ENCODE measurements at regions not wholly inside any gene's neighbourhood (a gene's known extent, or its start where the extent isn't known, plus 50 kb on each side); places are given as distances from the start of the nearest gene placed in this dataset.
A peak's percentile ranks its signal among the peaks of the same experiment; 100 is the strongest.
"Not testable (repeated sequence)": the region's sequence is repeated elsewhere in the genome, so short reads cannot be mapped to it uniquely, and the experiment has no call there.

DNA sequence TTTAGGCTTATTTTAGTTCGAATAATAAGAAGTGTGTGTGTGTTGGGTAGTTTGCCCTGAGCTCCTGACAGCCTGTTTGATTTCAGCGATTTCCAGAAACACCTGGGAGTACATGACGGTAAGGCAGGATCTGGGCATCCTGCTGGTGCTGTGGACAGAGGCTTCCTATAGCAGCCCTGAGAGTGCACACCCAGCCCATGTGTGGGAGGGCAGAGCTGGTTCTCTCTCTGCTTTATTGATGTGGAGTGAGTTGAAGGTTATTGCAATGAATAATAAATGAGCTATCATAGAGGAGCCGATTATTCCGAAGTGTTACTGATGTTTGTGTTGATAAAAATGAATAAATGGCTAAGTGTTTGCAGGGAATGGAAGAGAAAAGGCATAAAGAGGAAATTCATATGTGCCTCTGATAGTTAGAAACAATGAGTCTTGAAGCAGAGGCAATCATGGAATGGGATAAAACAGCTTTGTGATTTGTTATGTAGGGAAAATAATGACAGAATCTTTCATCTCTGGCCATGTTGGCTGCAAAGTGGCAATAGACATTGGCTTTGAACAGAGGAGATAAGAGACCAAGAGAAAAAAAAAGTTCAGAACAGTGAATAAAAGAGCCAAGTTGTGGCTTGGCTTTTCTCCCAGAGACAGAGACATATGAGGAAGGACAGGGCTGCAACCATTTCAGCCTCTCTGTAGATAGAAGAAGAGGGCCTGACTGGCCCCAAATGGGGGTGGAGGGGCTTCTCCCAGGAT lies 166.2 kb upstream of the CHD6 start:
- ATAC-seq (no peak), DNase-seq (no peak)

DNA sequence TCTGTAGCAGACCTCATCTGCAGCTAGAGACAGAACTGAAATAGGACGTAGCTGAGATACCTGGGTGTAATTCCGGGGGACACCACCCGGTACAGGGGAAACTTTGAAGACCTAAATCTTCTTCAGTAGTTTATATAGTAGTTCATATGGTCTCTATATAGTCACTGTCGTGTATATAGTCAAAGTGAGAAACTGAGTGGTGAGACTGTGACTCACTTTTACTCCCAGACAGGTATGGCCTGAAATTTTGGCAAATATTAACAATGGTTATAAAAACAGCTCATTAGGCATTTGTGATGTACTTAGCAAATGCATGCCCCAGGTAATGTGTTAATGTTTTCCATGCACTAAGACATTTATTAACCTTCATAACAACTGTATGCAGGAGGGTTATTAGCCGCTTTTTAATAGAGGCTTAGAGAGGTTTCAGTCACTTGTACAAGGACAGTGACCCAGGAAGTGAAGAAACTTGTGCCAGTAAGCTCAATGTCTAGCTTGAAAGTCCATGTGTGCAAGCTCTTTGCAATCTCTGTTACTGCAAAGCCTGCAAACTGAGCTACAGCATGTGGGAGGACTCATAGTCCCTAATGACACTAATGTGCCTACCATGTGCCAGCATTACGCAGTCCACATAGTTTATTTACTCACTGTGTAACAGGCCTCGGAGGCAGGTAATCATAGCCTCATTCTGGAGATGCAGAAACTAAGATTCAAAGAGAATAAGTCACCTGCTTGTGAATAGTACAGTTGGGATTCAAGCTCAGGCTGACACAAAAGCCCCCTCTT lies 165.4 kb upstream of the CHD6 start:
- DNase-seq = no peak
- no peak for ATAC-seq

DNA sequence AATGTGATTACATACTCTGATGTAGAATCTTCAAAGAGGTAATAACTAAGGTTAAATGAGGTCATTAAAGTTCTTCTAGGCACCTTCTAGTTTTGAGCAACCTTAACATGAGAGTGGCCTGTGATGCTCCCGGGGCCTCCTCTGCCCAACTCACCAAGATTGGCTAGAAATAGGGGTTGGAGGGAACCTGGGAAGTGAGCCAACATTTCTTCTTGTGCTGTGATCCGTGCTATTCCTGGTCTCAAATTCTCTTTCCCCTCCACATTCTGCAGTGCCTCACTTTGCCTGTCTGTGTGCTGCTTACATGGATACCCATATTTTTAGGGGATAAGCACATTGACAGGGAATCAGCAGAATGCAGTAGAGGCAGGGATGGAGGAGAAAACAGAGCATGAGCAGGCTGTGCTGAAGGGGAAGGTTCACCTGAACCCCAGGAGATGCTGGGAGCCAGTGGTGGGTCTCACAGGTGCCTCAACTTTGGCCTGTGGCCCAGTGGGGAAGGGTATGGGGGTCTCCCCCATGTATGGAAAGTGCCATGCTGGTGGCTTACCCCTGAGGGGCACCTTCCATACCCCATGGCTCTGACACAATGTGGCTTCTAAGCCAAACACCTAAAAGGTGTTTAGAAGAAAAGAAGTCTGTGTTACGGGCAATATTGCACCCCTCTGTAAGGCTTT lies 164.7 kb upstream of the CHD6 start:
- DNase-seq = no peak
- no peak for ATAC-seq

DNA sequence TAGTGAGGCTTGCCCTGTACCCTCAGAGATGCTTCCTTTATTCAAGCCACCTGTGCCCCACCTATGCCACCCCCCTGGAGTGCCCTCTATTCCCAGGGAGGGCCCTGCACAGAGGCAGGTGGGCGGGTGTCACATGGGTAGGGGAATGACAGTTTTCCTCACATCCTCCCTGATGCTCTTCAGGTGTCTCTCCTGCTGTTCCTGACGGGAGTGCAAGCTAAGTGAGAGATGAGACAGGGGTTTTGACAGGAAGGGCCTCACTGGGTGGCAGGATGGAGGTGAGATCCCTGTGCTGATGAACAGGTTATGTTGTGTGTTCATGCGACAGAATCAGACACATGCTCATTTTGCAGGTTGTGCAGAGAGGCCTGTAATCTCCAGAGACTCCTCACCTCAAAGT lies 164.1 kb upstream of the CHD6 start:
- no peak for ATAC-seq
- DNase-seq = no peak

DNA sequence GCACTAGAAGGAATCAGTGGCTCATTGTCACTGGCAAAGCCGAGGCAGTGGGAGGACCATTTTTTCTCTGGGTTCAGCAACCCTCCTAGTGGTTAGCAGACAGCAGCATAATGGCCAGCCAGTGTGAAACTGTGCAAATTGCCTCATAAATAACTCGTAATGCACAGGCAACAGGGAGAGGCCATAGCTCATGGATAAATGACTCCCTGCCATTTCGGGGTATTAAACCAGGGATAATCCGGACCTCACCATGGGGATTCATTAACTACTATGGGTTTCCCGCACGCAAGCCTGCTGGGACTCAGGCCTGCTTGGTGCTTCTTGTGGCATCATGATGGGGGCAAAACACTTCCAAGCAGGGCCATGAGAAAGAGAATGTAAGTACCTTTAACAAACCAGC lies 158.2 kb upstream of the CHD6 start:
- ATAC-seq (no peak), DNase-seq (no peak)

DNA sequence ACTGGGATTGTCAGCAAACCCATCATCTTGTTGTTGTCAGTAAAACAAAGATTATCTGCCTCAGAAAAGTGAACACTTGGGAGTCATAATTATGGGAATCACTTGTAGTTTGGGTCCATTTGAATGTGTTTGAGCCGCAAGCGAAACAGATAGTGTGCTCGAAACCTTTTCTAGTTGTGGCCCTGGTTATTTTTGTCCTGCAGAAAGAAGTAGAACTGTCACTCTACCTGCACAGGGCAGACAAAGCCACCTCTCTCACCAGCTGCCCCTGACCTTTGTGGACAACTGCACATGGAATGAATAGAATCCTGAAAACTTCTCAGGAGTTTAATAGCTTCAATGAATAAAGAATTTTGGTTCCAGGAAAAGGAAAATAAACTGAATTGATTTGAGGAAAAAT lies 156.1 kb upstream of the CHD6 start:
- DNase-seq (no peak), ATAC-seq (no peak)

DNA sequence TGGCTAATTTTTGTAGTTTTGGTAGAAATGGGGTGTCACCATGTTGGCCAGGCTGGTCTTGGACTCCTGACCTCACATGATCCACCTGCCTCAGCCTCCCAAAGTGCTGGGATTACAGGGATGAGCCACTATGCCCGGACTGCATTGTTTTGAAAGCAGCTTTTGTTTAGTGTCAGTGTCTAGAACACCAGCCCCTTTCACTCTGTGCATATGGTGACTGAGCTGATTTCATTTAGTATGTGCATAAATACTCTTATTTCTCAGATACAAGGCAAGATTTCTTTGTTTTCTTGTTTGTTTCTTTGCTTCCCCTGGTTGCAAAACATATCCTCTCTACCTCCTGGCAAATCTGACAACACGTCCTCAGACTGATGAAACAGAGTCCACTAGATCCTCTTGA lies 152.8 kb upstream of the CHD6 start:
- ATAC-seq (no peak), DNase-seq (no peak)

DNA sequence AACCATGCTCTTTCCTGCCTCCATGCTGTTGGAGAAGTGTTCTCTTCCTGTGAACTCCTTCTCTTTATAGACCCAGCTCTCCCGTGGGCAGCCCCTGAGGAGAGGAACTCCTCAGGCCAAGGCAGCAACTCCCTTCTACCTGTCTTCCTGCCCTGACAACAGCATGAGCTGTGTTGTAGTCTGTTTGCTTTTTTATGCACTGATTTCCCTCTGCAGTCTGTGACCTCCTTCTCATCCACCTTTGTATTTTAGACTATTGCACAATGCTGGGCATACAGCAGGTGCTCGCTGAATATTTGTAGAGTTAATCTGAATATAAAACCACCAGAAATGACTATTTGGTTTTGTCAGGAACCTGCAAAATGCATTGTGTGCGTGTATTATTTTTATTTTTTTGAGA lies 152.2 kb upstream of the CHD6 start:
- DNase-seq = no peak
- ATAC-seq = no peak

DNA sequence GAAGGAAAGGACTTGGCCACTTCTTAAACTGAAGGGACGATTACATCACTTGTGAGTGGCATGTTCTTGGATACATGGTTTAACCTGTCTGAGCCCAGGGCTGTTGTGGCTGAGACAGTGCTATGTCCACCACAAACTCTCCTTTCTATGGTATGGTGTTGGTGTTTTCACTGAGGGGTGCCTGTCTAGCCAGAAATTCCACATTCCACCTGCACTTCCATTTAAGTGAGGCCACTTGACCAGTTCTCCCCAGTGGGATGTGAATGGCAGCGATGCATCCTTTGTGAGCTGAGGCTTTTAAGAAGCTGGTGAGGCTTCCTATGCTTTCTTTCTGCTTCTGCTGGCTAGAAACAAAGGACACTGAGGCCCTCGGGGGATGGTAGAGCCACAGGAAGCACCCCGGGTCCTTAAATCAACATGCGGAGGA lies 151.4 kb upstream of the CHD6 start:
- DNase-seq = no peak

DNA sequence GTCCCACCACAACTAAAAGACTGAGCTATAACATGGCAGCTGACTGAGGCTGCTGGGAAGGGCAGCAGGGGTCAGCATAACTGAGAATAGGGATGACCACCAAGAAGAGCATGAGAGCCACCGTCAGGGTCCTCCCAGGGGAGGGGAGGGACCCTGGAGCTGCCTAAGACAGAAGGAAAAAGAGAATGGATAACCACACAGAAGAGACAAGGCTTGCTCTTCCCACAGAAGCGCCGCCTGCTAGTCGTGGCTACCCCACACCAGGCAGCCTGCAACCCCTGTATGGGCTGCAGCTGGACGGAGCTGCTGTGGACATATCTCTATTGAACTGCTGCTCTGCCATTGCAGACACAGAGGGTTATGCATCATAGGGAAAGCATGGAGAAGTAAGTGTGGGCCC lies 132.0 kb upstream of the CHD6 start:
- ATAC-seq = no peak

More for the DNA sequence above, 151.4 kb upstream of the CHD6 start:
- no peak for ATAC-seq

DNA sequence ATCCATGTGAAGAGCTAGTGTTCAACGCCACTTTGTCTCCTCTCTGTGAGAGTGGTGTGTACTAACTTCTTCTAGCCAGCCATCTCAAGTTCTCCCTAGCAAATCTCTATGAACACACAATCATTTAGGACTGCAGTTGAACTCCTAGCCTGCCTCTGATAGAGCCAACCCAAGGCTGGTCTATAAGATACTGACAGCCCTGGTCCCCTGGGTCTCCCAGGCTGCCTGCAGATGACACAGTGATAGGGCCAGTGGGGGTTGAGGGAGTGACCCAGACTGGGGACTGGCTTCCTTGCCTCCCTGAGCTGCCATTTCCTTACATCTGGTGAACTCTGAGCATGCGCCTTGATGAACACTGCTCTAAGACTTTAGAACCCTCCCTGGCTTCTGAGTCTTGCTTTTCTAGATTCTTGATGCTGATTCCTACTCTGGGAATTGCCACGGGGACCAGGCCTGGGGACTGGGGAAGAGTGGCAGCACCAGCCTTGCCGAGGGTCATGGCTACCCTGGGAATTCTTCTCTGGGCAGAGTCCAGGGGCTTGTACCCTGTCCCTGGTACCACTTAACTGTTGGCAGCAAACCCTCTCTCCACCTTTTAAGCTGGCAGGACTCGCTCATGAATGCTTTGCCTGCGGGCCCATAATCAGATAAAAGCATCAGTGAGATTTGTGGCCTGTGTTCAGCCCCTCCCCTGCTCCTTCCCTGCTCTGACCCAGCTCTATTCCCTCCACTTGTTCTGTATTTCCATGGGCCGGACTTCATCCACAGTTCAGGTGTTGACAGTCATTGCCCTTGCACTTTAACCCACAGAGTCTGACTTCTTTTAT lies 130.8 kb upstream of the CHD6 start:
- no peak for DNase-seq
- no peak for ATAC-seq

More for the DNA sequence above, 132.0 kb upstream of the CHD6 start:
- no peak for DNase-seq

DNA sequence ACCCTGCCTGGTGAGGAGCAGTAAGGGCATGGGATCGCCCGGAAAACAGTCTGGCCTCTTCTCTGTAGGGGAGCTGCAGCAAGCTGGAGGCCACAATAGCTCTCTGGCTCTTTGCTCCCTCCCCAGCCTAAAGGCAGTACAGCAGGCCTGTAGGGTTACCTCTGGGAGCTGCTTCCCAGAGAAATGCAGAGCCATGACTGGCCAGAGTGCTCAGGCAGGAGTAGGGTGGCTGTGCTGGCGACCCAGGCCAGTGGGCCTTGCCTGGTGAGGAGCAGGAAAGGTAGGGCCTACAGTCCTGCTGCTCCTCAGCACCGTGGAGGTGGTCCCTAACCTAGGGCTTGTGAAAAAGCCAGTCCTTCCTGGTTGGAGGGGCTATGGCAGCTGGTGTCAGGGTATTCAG lies 129.9 kb upstream of the CHD6 start:
- ATAC-seq (peak; percentile 36), DNase-seq (no peak)

DNA sequence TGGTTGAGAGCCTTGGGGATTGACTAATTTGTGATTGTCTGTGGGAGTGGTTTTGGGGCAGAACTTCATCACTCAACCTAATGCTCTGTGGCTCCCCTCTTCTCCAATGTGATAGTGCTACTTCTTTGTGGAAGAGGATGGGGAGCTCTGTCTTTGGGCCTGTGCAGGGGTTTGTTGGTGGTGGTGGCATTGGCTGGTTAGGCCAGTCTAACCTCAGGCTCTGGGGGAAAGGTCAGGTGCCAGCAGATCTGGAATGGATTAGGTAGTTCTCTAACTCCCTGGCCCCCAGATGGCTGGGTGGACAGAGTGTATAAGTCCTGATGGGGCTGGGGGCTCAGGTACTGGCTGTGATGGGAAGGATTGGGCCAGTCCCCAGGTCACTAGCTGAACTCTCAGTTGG lies 129.0 kb upstream of the CHD6 start:
- no peak for DNase-seq
- no peak for ATAC-seq

DNA sequence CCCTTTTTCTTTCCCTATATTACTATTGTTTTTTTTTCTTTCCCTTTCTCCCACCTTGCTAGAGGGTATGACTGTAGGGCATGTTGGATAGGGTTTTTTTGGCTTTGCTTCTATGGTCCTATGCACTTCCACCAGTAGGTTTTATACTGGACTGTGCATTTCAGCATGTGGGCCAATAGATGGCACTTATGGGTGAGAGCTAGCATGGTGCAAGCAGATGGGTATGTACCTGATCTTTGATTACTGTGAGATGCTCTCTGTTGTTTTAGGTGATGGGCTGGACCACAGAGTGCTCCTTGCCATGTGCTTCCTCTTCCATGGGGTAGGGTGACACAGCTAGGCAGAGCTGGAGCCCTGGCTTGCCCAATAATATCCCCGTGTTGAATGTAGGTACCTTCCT lies 128.5 kb upstream of the CHD6 start:
- no peak for DNase-seq
- no peak for ATAC-seq

DNA sequence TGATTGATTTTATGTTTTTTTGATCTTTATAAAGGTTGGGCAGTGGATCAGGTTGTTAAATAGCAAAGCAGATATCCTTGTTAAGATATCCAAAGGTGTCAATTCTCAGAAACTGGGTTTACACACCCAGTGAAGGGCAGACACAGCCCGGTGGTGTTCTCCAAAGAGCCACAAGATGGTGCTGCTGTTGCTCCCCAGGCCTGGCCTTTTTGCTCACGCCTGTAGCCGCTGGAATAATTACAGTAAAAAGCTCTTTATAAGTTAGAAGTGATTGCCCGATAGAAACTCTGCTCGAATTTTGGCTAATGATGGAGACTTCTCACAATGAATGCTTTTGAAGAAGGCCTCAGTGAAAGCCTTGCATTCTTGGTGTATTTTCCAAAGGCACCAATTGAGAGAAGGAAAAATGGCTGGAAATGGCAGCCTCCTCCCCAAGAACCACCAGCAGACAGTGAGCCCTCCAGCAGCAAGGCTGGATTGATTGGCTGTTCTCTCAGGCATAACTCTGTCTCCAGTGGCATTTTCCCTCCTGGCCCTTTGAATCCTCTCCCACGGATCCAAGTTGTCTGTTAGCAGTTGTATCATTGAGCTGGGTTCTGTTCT lies 120.5 kb upstream of the CHD6 start:
- DNase-seq = peak; percentile 48

DNA sequence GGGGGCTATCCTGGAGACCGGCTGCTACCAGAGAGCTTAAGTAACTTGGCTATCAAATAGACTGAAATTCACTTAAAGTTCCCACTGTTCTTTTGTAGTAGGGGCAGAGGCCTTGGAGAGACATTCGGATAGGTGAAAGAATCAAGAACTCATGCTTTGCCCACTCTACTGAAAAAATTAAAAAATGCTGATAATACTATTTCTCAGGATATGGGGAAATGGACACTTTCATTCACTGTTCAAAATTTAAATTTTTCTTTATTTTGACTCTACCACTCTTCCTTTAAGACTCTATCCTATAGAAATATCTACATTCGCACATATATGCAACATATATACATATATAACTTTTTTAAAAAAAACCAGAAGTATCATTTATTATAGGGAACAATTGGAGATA lies 117.8 kb upstream of the CHD6 start:
- no peak for ATAC-seq
- DNase-seq = no peak

More for the DNA sequence above, 120.5 kb upstream of the CHD6 start:
- ATAC-seq = no peak

DNA sequence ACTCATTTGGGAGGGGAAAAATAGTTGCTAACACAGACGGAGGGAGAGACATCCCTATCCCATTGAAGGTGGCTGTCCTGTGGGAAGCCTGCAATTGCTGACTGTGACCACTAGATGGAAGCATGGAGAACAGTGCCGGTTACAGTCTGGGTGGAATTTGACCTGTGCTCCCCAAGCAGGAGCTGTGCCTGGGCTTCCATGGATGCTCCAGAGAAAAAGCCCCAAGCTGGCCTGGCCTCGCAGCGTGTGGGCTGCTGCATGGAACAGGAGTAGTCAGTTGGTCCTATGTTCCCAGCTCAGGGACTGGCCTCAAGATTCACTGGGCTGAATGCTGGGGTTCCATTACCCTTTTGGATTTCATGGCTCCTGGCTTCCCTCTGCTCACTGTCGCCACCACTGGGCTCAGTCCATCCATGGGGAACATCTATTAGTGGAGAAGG lies 116.3 kb upstream of the CHD6 start:
- no peak for ATAC-seq
- DNase-seq = peak; percentile 16

DNA sequence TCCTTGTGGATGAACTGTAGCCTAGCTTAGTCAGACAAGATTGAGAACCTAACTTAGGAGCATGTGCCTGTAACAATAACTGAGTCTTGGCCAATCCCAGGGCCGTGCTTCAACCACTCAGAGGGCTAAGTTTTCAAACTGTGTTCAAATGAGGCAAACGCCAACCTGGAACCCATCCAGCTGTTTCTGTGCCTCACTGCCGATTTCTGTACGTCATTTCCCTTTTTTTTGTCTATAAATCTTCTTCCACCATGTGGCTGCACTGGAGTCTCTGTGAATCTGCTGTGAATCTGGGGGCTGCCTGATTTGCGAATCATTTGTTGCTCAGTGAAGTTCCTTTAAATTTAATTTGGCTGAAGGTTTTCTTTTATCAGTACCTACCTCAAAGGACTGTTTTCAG lies 115.0 kb upstream of the CHD6 start:
- DNase-seq (no peak), ATAC-seq (no peak)

DNA sequence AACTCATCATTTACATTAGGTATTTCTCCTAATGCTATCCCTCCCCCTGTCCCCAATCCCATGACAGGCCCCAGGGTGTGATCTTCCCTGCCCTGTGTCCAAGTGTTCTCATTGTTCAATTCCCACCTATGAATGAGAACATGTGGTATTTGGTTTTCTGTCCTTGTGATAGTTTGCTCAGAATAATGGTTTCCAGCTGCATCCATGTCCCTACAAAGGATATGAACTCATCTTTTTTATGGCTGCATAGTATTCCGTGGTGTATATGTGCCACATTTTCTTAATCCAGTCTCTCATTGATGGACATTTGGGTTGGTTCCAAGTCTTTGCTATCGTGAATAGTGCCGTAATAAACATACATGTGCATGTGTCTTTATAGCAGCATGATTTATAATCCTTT lies 113.0 kb upstream of the CHD6 start:
- not testable (repeated sequence) for DNase-seq, ATAC-seq

DNA sequence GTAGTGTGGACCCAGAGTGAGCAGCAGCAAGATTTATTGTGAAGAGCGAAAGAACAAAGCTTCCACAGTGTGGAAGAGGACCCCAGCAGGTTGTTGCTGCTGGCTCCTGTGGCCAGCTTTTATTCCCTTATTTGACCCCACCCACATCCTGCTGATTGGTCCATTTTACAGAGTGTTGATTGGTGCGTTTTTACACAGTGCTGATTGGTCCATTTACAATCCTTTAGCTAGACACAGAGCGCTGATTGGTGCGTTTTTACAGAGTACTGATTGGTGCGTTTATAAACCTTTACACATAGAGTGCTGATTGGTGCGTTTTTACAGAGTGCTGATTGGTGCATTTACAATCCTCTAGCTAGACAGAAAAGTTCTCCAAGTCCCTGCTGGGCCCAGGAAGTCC lies 109.5 kb upstream of the CHD6 start:
- ATAC-seq, DNase-seq: not testable (repeated sequence)

DNA sequence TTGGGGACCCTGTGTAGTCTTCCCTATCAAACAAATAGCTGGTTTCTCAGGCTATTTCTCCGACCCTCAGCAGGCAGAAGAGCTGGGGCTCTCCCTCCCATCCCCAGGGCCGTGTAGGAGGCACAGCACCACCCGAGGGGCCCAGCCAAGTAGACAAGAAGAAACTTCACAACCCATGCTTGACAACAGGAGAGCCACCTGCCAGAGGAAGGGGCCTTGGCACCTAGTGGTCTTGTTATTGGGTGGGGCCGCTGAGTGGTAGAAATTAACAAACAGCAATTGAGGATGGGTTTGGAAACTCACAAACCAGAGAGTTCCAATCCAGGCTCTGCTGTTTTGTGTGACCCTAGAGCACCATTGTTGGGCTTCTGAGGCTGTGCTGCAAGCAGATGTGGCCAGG lies 108.5 kb upstream of the CHD6 start:
- DNase-seq = no peak
- ATAC-seq = no peak

DNA sequence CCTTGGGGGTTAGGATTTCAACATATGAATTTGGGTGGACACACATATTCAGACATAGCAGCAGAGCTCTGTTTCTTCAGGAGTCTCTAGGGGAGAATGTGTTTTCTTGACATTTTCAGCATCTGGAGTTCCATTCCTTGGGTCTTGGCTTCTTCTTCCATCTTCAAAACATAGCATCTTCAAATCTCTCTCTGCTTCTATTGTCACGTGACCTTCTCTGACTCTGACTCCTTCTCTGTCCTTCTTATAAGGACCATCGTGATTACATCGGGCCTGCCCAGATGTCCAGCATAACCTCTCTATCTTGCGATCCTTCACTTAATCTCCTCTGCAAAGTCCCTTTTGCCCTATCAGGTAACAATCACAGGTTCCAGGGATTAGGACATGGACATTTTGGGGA lies 101.0 kb upstream of the CHD6 start:
- no peak for ATAC-seq
- no peak for DNase-seq

All from stimulated activated naive CD8-positive, alpha-beta T cell treated with anti-CD3 and anti-CD28 coated beads, Interleukin-15, Interleukin-2, amounts not matched to agents 100 U/mL and 50 U/mL, for 24 hours (primary cell).